DND-41 (cell line): ENCODE measurements at regions not wholly inside any gene's neighbourhood (a gene's known extent, or its start where the extent isn't known, plus 50 kb on each side); places are given as distances from the start of the nearest gene placed in this dataset.

Source experiments
- CTCF ChIP-seq: IDR thresholded peaks from 2 replicates; pipeline ENCODE4 v1.5.1; 2012; ENCODE audit warnings: borderline replicate concordance, low read length, moderate library complexity, mild to moderate bottlenecking; ENCODE audit not compliant: poor library complexity, severe bottlenecking; ENCODE audit errors: extremely low read depth
- EZH2 ChIP-seq: IDR thresholded peaks from 3 replicates; pipeline ENCODE4 v1.6.1; 2012; ENCODE audit warnings: borderline replicate concordance, low read depth, mild to moderate bottlenecking, moderate library complexity, low read length, inconsistent platforms; ENCODE audit not compliant: severe bottlenecking

- TF ChIP-seq EZH2 (no peak), CTCF (no peak)
These were observed 266.8 kb downstream of the NEDD1 start for GRCh38 chr12:97173688-97174410.
